Neural cell (in vitro differentiated cells): ENCODE measurements at regions not wholly inside any gene's neighbourhood (a gene's known extent, or its start where the extent isn't known, plus 50 kb on each side); places are given as distances from the start of the nearest gene placed in this dataset.

ENCODE experiments used
- H2AFZ ChIP-seq: fragments of 200-600, 300-800 bp; sonication (generic), shearing (Covaris generic); 2 replicates; pipeline ENCODE4 v1.6.0; 2014; ENCODE audit warnings: low read depth, mild to moderate bottlenecking, antibody characterized with exemption, low read length, moderate library complexity
- H3F3A ChIP-seq: fragments of 200-600 bp; shearing (Covaris generic); 2 replicates; pipeline ENCODE4 v1.6.1; 2016; ENCODE audit warnings: mild to moderate bottlenecking, moderate library complexity, mixed read lengths, antibody characterized with exemption, low read length; ENCODE audit not compliant: insufficient read depth, poor library complexity, severe bottlenecking
- H3K27ac ChIP-seq: fragments of 200-600, 300-800 bp; sonication (generic), shearing (Covaris generic); 2 replicates; pipeline ENCODE4 v1.5.1; 2014; ENCODE audit warnings: mild to moderate bottlenecking, low read length, moderate library complexity
- H3K27me3 ChIP-seq: fragments of 300-800, 200-600 bp; sonication (generic), shearing (Covaris generic); 2 replicates; pipeline ENCODE4 v1.6.0; 2014; ENCODE audit warnings: mild to moderate bottlenecking, low read depth, low read length, moderate library complexity; ENCODE audit not compliant: insufficient read depth
- H3K36me3 ChIP-seq: fragments of 300-800, 200-600 bp; sonication (generic), shearing (Covaris generic); 2 replicates; pipeline ENCODE4 v1.5.1; 2014; ENCODE audit warnings: mild to moderate bottlenecking, antibody characterized with exemption, low read length, moderate library complexity; ENCODE audit not compliant: insufficient read depth
- H3K4me2 ChIP-seq: fragments of 300-800, 200-600 bp; sonication (generic), shearing (Covaris generic); 2 replicates; pipeline ENCODE4 v1.6.0; 2014; ENCODE audit warnings: mild to moderate bottlenecking, low read length
- H3K4me3 ChIP-seq: fragments of 300-800, 200-600 bp; sonication (generic), shearing (Covaris generic); 2 replicates; pipeline ENCODE4 v1.5.1; 2014; ENCODE audit warnings: mild to moderate bottlenecking, low read length, moderate library complexity
- H3K79me2 ChIP-seq: fragments of 200-600 bp; shearing (Covaris generic); replicated peaks from 2 replicates; pipeline ENCODE4 v1.6.0; 2014; ENCODE audit warnings: mild to moderate bottlenecking, low read length, moderate library complexity; ENCODE audit not compliant: insufficient read depth
- H3K9ac ChIP-seq: fragments of 300-800, 200-600 bp; sonication (generic), shearing (Covaris generic); 2 replicates; pipeline ENCODE4 v1.6.1; 2016; ENCODE audit warnings: mild to moderate bottlenecking, low read length, mixed read lengths
- H3K9me2 ChIP-seq: fragments of 200-600 bp; shearing (Covaris generic); 2 replicates; pipeline ENCODE4 v1.6.1; 2016; ENCODE audit warnings: mild to moderate bottlenecking, low read length, mixed read lengths; ENCODE audit not compliant: insufficient read depth
- H3K9me3 ChIP-seq: fragments of 200-600, 300-800 bp; sonication (generic), shearing (Covaris generic); 2 replicates; pipeline ENCODE4 v1.6.1; 2016; ENCODE audit warnings: mild to moderate bottlenecking, mixed run types, low read length, moderate library complexity, mixed read lengths
- H4K20me1 ChIP-seq: fragments of 200-600 bp; shearing (Covaris generic); 2 replicates; pipeline ENCODE4 v1.6.1; 2016; ENCODE audit warnings: mild to moderate bottlenecking, mixed run types; ENCODE audit not compliant: insufficient read depth
- CTCF ChIP-seq: fragments of 450-650 bp; IDR thresholded peaks from 2 replicates; pipeline ENCODE4 v1.5.1; 2014; ENCODE audit warnings: antibody characterized with exemption, mild to moderate bottlenecking, moderate library complexity; ENCODE audit not compliant: poor library complexity, severe bottlenecking
- EP300 ChIP-seq: fragments of 450-650 bp; conservative IDR thresholded peaks from 2 replicates; pipeline ENCODE4 v1.6.1; 2014; ENCODE audit warnings: antibody characterized with exemption, mild to moderate bottlenecking, moderate library complexity; ENCODE audit not compliant: poor library complexity, severe bottlenecking
- EZH2 ChIP-seq: fragments of 200-600, 300-800 bp; shearing (Covaris generic), sonication (generic); IDR thresholded peaks from 2 replicates; pipeline ENCODE4 v1.6.1; 2014; ENCODE audit warnings: antibody characterized with exemption, low read length, borderline replicate concordance, mild to moderate bottlenecking; ENCODE audit not compliant: insufficient read depth, poor library complexity, severe bottlenecking
- MXI1 ChIP-seq: fragments of 450-650 bp; conservative IDR thresholded peaks from 2 replicates; pipeline ENCODE4 v1.6.1; 2014; ENCODE audit warnings: antibody characterized with exemption, mild to moderate bottlenecking; ENCODE audit not compliant: poor library complexity, severe bottlenecking
- POLR2AphosphoS5 ChIP-seq: IDR thresholded peaks from 2 replicates; pipeline ENCODE4 v1.6.1; 2012
- RAD21 ChIP-seq: fragments of 450-650 bp; conservative IDR thresholded peaks from 2 replicates; pipeline ENCODE4 v1.6.1; 2014; ENCODE audit warnings: antibody characterized with exemption, mild to moderate bottlenecking, moderate library complexity
- SMC3 ChIP-seq: fragments of 450-650 bp; conservative IDR thresholded peaks from 2 replicates; pipeline ENCODE4 v1.6.1; 2014; ENCODE audit warnings: antibody characterized with exemption, mild to moderate bottlenecking, moderate library complexity; ENCODE audit not compliant: poor library complexity
- TAF1 ChIP-seq: IDR thresholded peaks from 2 replicates; pipeline ENCODE4 v1.6.1; 2012; ENCODE audit warnings: low read depth
- TF ChIP-seq, protein P1 (sequence below): IDR thresholded peaks from 2 replicates; pipeline ENCODE4 v1.6.1; 2012; ENCODE audit warnings: borderline replicate concordance

DNA sequence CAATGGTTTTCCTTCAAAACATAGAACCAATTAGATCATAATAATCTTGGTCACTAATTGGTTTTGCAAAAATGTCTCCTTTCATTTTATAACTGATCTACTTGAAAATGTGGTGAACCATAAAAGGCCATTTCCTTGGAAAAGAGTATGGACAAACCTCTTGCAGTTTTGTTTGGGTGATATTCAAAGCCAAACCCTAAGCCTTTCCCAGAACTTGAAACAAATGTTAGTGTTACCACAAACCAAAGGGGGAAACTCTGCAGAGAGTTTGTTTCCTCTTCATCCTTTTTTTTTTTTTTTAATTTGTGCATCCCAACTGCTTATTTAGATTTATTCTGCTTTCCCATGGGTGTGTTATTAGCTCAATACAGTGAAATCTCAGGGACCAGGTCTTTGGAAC is 204.4 kb upstream of the ADAMTSL1 start:
- Histone ChIP-seq H3K79me2 (no peaks in the 10 kb centered on the region), H3K9me3 (no peaks in the 10 kb centered on the region), H3K9ac (no peak overlapping the region), H3K36me3 (no peaks in the 10 kb centered on the region), H2AFZ (no peak overlapping the region), H3K27ac (no peak overlapping the region), H3K4me2 (no peak overlapping the region), H3K4me3 (no peak overlapping the region), H4K20me1 (no peaks in the 10 kb centered on the region), H3K9me2 (no peaks in the 10 kb centered on the region), H3F3A (no peaks in the 10 kb centered on the region), H3K27me3 (no peaks in the 10 kb centered on the region)
- no peak for TF ChIP-seq RAD21
- no peak for TF ChIP-seq EP300
- TF ChIP-seq EZH2: no peak
- TF ChIP-seq CTCF: no peak
- TF ChIP-seq TAF1: no peak
- no peak for TF ChIP-seq POLR2AphosphoS5
- TF ChIP-seq MXI1: no peak
- no peak for TF ChIP-seq SMC3
- TF ChIP-seq, protein P1, sequence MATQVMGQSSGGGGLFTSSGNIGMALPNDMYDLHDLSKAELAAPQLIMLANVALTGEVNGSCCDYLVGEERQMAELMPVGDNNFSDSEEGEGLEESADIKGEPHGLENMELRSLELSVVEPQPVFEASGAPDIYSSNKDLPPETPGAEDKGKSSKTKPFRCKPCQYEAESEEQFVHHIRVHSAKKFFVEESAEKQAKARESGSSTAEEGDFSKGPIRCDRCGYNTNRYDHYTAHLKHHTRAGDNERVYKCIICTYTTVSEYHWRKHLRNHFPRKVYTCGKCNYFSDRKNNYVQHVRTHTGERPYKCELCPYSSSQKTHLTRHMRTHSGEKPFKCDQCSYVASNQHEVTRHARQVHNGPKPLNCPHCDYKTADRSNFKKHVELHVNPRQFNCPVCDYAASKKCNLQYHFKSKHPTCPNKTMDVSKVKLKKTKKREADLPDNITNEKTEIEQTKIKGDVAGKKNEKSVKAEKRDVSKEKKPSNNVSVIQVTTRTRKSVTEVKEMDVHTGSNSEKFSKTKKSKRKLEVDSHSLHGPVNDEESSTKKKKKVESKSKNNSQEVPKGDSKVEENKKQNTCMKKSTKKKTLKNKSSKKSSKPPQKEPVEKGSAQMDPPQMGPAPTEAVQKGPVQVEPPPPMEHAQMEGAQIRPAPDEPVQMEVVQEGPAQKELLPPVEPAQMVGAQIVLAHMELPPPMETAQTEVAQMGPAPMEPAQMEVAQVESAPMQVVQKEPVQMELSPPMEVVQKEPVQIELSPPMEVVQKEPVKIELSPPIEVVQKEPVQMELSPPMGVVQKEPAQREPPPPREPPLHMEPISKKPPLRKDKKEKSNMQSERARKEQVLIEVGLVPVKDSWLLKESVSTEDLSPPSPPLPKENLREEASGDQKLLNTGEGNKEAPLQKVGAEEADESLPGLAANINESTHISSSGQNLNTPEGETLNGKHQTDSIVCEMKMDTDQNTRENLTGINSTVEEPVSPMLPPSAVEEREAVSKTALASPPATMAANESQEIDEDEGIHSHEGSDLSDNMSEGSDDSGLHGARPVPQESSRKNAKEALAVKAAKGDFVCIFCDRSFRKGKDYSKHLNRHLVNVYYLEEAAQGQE: no peak

- TF ChIP-seq EP300 (no peak), MXI1 (no peak), POLR2AphosphoS5 (no peak), EZH2 (no peak), CTCF (no peak), RAD21 (no peak)
- TF ChIP-seq, protein P1: no peak
- Histone ChIP-seq H3F3A (no peaks in the 10 kb centered on the region), H3K9me3 (no peaks in the 10 kb centered on the region), H3K27ac (no peak overlapping the region), H3K4me2 (no peak overlapping the region), H3K9me2 (no peaks in the 10 kb centered on the region), H3K79me2 (no peaks in the 10 kb centered on the region), H4K20me1 (no peaks in the 10 kb centered on the region), H3K36me3 (no peaks in the 10 kb centered on the region), H3K9ac (no peak overlapping the region), H3K27me3 (no peaks in the 10 kb centered on the region), H2AFZ (no peak overlapping the region), H3K4me3 (no peak overlapping the region)
Measured at GRCh38 chr9:18274693-18275092, 199.3 kb upstream of the ADAMTSL1 start.
